Stomach (tissue), 4 donors: ENCODE measurements at regions not wholly inside any gene's neighbourhood (a gene's known extent, or its start where the extent isn't known, plus 50 kb on each side); places are given as distances from the start of the nearest gene placed in this dataset.
"Not testable (repeated sequence)": the region's sequence is repeated elsewhere in the genome, so short reads cannot be mapped to it uniquely, and the experiment has no call there.

ENCODE experiments used
- CTCF ChIP-seq, 7 experiments: fragments of 450-650 bp in 4 of 7; fragments of 200-600 bp in 3 of 7; sonication (generic) in 3 of 7; IDR thresholded peaks; one replicate each; pipeline ENCODE4 v1.5.1; 2016 to 2019; ENCODE audit warnings: antibody characterized with exemption in 7 of 7, control low read depth in 2 of 7, mild to moderate bottlenecking in 1 of 7
- POLR2A ChIP-seq, 4 donors: fragments of 450-650 bp; IDR thresholded peaks; one replicate each; pipeline ENCODE4 v1.6.1; 2016; ENCODE audit warnings: antibody characterized with exemption in 4 of 4, control low read depth in 2 of 4, mild to moderate bottlenecking in 1 of 4, moderate library complexity in 1 of 4

GRCh38 chr21:35794527-35794926 is 265.8 kb downstream of the SETD4 start:
- not testable (repeated sequence) for TF ChIP-seq CTCF, POLR2A (IDR thresholded peaks at IDR 0.05)
